GM18502 (cell line): ENCODE measurements at regions not wholly inside any gene's neighbourhood (a gene's known extent, or its start where the extent isn't known, plus 50 kb on each side); places are given as distances from the start of the nearest gene placed in this dataset.
"Not testable (repeated sequence)": the region's sequence is repeated elsewhere in the genome, so short reads cannot be mapped to it uniquely, and the experiment has no call there.

ENCODE experiments used
- ATAC-seq: cut with Tn5 transposase; IDR thresholded peaks from one replicate; pipeline ENCODE4 v1.9.1; 2021; ENCODE audit warnings: mild to moderate bottlenecking; ENCODE audit not compliant: unreplicated experiment, poor library complexity

GRCh38 chr10:4294271-4294670, 509.3 kb upstream of the KLF6 start:
- ATAC-seq: no peak

DNA sequence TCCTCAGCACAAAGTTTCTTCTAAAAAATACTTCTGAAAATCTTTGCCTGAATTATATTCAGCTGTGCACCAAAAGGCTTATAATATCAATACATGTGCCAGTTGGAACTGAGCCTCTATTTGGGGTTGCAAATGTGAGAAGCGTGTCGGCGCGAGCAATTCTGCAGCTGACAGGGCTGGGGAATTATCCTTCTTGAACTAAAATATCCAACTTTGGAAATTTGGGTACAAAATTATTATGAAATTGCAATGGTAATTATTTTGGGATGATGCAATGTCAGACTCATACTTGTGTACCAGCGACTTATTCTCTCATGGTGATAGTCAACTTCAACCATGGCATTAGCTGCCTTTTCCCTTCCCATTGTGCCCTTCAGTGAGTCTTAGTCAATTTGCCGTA, 507.0 kb upstream of the KLF6 start:
- ATAC-seq: no peak

DNA sequence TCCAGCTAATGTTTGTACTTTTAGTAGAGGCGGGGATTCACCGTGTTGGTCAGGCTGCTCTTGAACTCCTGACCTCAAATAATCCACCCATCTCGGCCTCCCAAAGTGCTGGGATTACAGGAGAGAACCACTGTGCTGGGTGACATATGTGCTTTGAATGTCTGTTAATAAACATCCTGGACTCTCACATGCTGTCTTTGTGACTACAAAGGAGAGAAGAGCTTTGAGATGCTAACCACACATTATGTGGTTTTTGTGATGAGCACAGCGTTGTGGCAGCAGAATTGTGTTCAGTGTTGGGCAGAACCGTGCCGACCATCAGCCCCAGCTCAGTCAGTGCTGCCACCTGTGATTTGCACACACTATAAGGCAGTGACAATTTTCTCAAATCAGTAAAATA, 500.1 kb upstream of the KLF6 start:
- ATAC-seq: no peak

DNA sequence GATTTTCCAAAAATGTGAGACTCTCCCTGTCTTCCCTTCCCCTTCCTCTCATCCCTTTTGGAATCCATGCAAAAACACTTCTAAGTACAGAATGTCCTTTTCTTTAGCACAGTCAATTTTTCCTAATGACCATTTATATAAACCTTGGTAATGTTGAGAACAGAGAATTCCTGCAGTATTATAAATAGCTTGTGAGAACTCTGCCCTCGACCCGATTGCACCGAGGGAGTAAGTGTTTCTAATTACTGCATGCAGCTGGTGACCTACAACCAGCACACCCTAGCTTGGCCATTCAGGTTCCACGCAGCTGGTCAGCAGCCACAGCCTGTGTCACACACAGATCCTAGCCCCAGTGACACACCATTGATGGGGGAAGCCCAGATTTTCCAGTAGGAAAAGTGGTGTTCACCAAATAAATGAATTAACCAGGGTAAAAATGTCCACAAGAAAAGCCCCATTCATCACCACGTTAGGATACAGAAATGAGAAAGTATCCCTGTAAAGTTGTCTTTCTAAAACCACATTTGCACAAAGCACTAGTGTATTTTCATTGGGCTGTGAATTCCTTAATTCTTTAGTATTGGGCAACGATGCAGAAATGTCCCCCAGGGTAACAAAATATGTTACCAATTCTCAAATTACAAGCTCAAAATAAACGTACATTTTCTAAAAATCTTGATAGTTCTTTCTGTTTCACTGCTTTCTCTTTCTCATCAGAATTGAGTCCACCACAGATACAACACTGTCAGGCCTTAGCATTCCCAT, 499.0 kb upstream of the KLF6 start:
- ATAC-seq: no peak

GRCh38 chr10:4282496-4282895, 497.5 kb upstream of the KLF6 start:
- no peak for ATAC-seq

DNA sequence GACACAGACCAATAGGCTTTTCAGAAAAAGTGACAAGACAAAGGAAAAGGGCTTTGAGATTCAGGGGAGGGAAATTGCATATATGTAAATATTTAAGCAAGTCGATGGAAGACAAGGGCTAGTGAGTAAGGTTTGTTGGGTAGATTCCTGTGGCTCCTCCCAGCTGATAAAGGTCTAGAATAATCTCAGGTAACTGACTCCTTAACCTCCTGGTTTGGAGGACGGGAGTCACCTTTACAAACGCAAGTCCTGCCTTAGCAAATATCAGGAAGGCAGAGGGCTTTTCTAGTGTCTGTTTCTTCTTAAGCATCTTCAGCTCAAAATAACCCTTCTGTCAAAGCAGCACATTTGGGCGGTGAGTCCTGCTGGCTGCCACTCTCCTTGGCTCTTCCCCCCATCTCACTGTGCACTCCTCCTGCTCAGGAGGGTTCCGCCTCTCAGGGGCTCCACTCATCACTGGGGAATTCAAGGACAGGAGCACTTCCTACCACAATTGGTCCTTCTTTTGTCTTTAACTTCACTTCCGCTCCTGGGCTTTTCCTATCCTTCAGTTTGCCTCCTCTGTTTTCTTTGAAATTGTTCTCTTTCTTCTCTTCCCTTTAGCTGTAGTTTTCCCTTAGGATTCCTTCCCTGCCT, 496.3 kb upstream of the KLF6 start:
- ATAC-seq: no peak

- no peak for ATAC-seq
These were observed 495.6 kb upstream of the KLF6 start for GRCh38 chr10:4280461-4281189.

GRCh38 chr10:4279655-4280054, 494.6 kb upstream of the KLF6 start:
- ATAC-seq: no peak

DNA sequence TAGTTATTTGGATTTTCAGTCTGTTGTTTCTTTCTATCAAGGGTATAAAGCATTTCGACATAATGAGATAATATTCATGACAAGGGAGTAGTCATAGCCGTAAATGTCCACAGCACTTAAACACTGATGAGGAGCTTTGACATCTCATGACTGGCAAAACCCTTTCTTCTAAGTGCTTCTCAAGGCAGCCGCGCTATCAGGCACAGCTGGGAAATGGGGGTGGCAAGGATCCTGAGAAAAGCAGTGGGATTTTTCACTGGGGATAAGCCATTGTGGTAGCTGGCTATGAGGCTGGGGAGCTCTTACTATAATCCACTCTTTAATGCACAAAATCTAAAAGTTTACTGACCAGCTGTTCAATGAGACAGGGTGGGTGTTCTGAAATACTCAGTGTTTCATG, 493.2 kb upstream of the KLF6 start:
- ATAC-seq: no peak

- ATAC-seq: no peak
These were observed 491.1 kb upstream of the KLF6 start for GRCh38 chr10:4276151-4276550.

- not testable (repeated sequence) for ATAC-seq
These were observed 489.7 kb upstream of the KLF6 start for GRCh38 chr10:4274671-4275070.

- no peak for ATAC-seq
These were observed 486.2 kb upstream of the KLF6 start for GRCh38 chr10:4271193-4271592.

DNA sequence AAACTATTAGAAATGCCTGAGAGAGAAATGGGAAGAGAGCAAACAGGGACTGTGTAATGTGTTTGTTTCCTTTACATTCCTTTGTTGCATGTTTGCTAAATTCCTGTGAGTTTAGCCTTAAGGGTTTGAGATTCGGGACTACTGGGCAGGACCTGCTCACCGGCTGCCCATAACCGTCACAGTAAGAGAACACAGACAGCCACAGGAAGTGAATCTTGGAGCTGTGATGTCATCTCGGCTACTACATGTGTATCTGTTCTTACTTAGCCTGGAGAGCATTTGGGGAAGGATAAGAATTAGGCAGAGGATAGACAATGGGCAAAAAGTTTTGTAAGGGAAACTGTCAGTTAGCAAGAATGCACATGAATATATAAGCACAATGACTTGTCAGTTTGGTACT, 485.1 kb upstream of the KLF6 start:
- no peak for ATAC-seq

GRCh38 chr10:4268490-4268889, 483.5 kb upstream of the KLF6 start:
- ATAC-seq: not testable (repeated sequence)

GRCh38 chr10:4267086-4267773, 482.2 kb upstream of the KLF6 start:
- no peak for ATAC-seq

- no peak for ATAC-seq
These were observed 481.5 kb upstream of the KLF6 start for GRCh38 chr10:4266416-4267085.

DNA sequence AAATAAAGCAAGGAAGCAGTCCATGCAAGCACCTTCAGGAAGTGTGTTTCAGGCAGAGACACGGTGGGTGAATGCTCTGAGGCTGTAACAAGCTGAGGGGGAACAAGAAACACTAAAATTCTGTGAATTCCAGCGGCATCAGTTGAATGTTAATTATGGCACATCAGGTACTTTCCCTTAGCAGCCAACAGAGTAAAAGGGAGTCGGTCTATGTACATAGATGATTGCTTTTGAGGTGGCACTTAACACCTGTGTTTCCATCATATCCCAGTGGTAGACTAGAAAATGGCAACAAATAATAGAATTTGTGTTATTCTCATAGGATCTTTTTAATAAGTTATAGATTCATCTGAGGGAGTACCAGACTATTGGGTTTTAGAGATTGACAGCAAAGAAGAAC, 481.0 kb upstream of the KLF6 start:
- ATAC-seq: no peak

- no peak for ATAC-seq
These were observed 479.3 kb upstream of the KLF6 start for GRCh38 chr10:4264209-4264865.

- no peak for ATAC-seq
These were observed 478.6 kb upstream of the KLF6 start for GRCh38 chr10:4263601-4263921.
